ENCODE measurements at regions not wholly inside any gene's neighbourhood (a gene's known extent, or its start where the extent isn't known, plus 50 kb on each side); places are given as distances from the start of the nearest gene placed in this dataset.

DNA sequence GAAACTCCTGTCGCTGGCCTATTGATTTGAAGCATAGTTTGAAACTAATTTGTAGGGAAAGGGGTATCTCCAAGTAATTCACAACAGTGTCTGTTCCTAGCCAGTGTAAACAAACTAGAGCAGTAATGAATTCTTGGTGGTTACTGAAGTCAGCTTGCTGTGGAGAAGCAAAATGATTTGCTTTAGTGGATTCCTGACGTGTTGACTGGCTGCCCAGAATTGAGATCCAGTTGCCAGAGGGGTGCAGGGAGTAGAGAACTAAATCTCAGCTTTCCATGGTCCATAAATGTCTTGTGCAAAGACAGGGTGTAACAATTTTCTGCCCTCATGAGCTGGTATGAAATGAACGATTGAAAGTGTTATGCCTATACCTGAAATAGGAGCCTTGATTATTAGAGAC, 382.5 kb upstream of the KIRREL3 start:
- Mint-ChIP-seq H3K36me3 (ENCODE audit: low read depth) (no peaks in the 10 kb centered on the region), H3K27me3 (ENCODE audit: insufficient read depth) (no peaks in the 10 kb centered on the region), H3K4me3 (no peak overlapping the region), H3K4me1 (peaks cover 20% of the 10 kb centered on the region), H3K27ac (no peak overlapping the region), H3K9me3 (no peaks in the 10 kb centered on the region)
- Histone ChIP-seq H3K4me1 (ENCODE audit: control insufficient read depth, insufficient read depth, low read length) (no peaks in the 10 kb centered on the region), H3K4me3 (ENCODE audit: low read length) (no peak overlapping the region), H3K36me3 (ENCODE audit: control insufficient read depth, insufficient read depth, low read length) (no peaks in the 10 kb centered on the region), H3K27ac (ENCODE audit: low read depth, low read length) (no peak overlapping the region), H3K9me3 (ENCODE audit: control insufficient read depth, low read length) (no peaks in the 10 kb centered on the region), H3K9ac (ENCODE audit: extremely low read depth, low read length, poor library complexity, severe bottlenecking) (no peak overlapping the region), H3K27me3 (ENCODE audit: control insufficient read depth, insufficient read depth, low read length, poor library complexity, severe bottlenecking) (no peaks in the 10 kb centered on the region)
- 88 to 100% methylated on average over 3 of the region's 3 CpGs for WGBS, 2 experiments (ENCODE audit: insufficient coverage in 1 of 2, insufficient read length in 1 of 2)
- TF ChIP-seq, protein P1, sequence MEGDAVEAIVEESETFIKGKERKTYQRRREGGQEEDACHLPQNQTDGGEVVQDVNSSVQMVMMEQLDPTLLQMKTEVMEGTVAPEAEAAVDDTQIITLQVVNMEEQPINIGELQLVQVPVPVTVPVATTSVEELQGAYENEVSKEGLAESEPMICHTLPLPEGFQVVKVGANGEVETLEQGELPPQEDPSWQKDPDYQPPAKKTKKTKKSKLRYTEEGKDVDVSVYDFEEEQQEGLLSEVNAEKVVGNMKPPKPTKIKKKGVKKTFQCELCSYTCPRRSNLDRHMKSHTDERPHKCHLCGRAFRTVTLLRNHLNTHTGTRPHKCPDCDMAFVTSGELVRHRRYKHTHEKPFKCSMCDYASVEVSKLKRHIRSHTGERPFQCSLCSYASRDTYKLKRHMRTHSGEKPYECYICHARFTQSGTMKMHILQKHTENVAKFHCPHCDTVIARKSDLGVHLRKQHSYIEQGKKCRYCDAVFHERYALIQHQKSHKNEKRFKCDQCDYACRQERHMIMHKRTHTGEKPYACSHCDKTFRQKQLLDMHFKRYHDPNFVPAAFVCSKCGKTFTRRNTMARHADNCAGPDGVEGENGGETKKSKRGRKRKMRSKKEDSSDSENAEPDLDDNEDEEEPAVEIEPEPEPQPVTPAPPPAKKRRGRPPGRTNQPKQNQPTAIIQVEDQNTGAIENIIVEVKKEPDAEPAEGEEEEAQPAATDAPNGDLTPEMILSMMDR (conservative IDR thresholded peaks at IDR 0.05) = no peak
- no peak for DNase-seq

DNA sequence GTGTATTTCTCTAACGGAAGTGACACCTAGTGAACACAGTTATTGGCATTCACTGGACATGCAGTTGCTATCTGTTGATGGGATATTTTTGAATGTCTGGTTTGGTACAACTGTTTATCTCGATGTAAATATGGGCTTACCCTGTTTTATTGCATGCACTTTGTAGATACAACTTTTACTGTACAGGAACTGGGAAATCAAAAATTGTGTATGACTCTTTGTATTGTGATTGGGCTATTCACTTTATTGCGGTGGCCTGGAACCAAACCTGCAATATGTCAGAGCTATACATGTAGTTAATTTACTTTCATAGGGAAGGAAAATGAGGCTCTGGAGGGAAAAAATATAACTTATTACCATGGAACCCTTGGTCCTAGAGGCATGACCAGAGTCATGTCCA, 380.7 kb upstream of the KIRREL3 start:
- Mint-ChIP-seq H3K9me3 (no peaks in the 10 kb centered on the region), H3K27ac (no peak overlapping the region), H3K4me3 (no peak overlapping the region), H3K36me3 (ENCODE audit: low read depth) (no peaks in the 10 kb centered on the region), H3K27me3 (ENCODE audit: insufficient read depth) (no peaks in the 10 kb centered on the region), H3K4me1 (peaks cover 20% of the 10 kb centered on the region)
- Histone ChIP-seq H3K9me3 (ENCODE audit: control insufficient read depth, low read length) (no peaks in the 10 kb centered on the region), H3K27me3 (ENCODE audit: control insufficient read depth, insufficient read depth, low read length, poor library complexity, severe bottlenecking) (no peaks in the 10 kb centered on the region), H3K27ac (ENCODE audit: low read depth, low read length) (no peak overlapping the region), H3K4me3 (ENCODE audit: low read length) (no peak overlapping the region), H3K9ac (ENCODE audit: extremely low read depth, low read length, poor library complexity, severe bottlenecking) (no peak overlapping the region), H3K4me1 (ENCODE audit: control insufficient read depth, insufficient read depth, low read length) (no peaks in the 10 kb centered on the region), H3K36me3 (ENCODE audit: control insufficient read depth, insufficient read depth, low read length) (no peaks in the 10 kb centered on the region)
- TF ChIP-seq, protein P1 (conservative IDR thresholded peaks at IDR 0.05) = no peak
- DNase-seq = no peak
- WGBS, 2 experiments (ENCODE audit: insufficient coverage in 1 of 2, insufficient read length in 1 of 2) = 77 to 90% methylated on average over 3 of the region's 3 CpGs

DNA sequence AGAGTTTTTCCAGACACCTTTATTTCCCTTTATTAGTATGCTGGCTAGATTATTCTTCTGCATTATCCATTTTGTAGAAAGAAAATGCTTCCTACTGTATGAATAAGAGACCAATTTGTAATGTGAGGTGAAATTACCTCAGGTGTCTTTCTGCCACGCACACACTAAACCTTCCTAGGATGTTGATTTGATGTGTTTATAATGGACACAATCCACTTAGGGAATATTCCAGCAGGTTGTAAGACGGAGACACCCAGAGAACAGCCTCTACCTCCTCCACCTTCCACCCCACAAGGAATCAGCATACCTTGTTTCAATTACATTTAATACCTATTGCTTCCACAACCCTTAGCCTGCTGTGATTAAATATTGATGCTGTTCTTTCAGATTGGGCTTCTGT, 379.1 kb upstream of the KIRREL3 start:
- Histone ChIP-seq H3K27ac (ENCODE audit: low read depth, low read length) (no peak overlapping the region), H3K27me3 (ENCODE audit: control insufficient read depth, insufficient read depth, low read length, poor library complexity, severe bottlenecking) (no peaks in the 10 kb centered on the region), H3K9ac (ENCODE audit: extremely low read depth, low read length, poor library complexity, severe bottlenecking) (no peak overlapping the region), H3K36me3 (ENCODE audit: control insufficient read depth, insufficient read depth, low read length) (no peaks in the 10 kb centered on the region), H3K9me3 (ENCODE audit: control insufficient read depth, low read length) (no peaks in the 10 kb centered on the region), H3K4me3 (ENCODE audit: low read length) (no peak overlapping the region), H3K4me1 (ENCODE audit: control insufficient read depth, insufficient read depth, low read length) (no peaks in the 10 kb centered on the region)
- Mint-ChIP-seq H3K4me3 (no peak overlapping the region), H3K27me3 (ENCODE audit: insufficient read depth) (no peaks in the 10 kb centered on the region), H3K4me1 (peaks cover 10% of the 10 kb centered on the region), H3K9me3 (no peaks in the 10 kb centered on the region), H3K36me3 (ENCODE audit: low read depth) (no peaks in the 10 kb centered on the region), H3K27ac (no peak overlapping the region)
- DNase-seq = no peak
- WGBS, 2 experiments (ENCODE audit: insufficient coverage in 1 of 2, insufficient read length in 1 of 2) = 96% methylated on average over 2 of the region's 2 CpGs; no CpG with 5 or more reads in 1 of the 2 experiments
- TF ChIP-seq, protein P1 (conservative IDR thresholded peaks at IDR 0.05) = no peak
